IPS-NIHi7 (cell line): ENCODE measurements at regions not wholly inside any gene's neighbourhood (a gene's known extent, or its start where the extent isn't known, plus 50 kb on each side); places are given as distances from the start of the nearest gene placed in this dataset.
"Not testable (repeated sequence)": the region's sequence is repeated elsewhere in the genome, so short reads cannot be mapped to it uniquely, and the experiment has no call there.

Experiments used
- DNase-seq: peaks from one replicate; pipeline ENCODE4 v3.0.0; 2012; ENCODE audit warnings: mixed read lengths; ENCODE audit errors: extremely low spot score

DNA sequence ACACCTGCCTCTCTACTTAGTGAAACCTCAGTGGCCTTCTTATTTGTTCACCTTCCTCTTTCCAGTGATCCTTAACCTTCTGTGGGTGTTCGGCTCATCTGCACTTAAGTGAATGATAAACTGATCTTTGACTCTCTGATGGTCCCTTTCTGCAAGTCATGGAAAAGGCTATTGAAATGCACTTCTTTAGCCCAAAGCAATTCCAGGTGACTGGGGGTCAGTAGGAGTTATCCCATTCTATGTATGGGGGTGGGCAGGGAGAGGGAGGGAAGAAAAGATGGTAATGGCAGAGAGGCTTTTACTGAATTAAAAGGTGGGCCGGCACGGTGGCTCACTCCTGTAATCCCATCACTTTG is 170.8 kb downstream of the RGS9 start:
- no peak for DNase-seq

DNA sequence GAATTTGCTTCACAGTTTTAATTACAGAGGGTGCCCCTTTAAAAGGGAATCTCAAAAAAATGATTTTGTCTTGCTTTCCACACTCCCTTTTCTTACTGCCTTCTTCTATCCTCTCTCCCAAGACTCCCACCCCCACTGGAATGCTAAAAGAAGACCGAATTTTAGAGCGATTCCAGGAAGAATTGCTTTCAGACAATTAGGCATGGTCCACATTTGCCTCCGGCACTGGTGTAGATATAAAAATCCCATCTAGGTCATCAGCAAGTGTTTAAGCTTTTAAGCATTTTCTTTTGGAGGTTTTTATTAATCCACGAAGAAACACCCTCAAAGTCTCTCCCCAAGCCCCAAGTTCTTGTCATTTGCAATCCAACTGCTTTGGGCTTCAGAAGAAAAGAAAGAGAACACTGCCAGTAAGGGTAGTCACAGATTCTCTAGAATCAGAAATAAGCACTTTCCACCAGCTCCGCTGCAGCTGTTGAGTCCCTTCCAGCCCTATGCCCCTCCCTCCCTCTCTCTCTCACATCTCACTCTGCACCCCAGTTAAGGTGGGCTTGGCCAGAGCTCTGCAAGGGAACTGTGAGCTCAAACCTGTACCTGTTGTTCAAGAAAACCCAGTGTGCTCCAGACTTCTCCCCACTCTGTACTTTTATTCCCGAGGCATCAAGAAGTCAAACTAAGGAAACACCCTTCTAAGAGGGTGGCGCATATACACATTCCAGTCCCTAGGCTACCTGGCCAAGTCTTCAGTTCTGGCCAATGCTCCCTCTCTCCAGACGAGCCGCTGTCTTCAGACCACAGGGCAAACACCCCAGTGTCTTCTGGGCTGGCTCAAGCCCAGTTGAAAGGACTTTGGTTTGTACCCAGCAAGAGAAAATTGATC is 170.2 kb downstream of the RGS9 start:
- no peak for DNase-seq

DNA sequence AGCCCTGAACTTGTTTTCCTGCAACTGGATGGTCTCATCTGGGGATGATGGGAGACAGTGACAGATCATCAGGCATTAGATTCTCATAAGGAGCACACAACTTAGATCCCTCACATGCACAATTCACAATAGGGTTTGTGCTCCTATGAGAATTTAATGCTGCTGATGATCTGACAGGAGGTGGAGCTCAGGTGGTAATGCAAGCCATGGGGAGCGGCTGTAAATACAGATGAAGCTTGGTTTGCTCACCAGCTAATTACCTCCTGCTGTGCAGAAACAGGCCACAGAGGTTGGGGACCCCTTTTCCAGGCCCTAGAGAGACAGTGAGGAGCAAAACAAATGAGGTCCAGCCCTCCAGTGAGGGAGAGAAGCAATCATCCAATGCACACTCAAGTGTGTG is 168.6 kb downstream of the RGS9 start:
- DNase-seq: no peak

DNA sequence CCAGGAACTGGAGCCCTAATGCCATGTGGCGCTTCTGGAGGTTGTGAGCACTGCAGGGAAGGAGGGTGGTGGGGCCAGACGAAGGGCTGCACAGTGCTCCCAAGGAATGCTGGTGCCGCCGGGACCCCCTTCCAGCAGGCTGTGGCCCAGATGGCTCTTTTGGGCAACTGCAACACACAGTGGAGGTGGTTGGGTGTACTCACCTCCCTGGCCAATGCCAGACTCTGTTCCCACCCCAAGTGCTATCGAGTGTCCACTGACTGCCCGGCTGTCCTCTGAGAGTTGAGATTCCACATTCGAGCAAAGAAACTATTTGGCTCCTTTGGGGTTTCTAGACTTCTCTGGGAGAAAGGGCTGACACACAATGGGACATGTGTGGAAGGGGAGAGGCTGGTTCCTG is 167.9 kb downstream of the RGS9 start:
- no peak for DNase-seq

DNA sequence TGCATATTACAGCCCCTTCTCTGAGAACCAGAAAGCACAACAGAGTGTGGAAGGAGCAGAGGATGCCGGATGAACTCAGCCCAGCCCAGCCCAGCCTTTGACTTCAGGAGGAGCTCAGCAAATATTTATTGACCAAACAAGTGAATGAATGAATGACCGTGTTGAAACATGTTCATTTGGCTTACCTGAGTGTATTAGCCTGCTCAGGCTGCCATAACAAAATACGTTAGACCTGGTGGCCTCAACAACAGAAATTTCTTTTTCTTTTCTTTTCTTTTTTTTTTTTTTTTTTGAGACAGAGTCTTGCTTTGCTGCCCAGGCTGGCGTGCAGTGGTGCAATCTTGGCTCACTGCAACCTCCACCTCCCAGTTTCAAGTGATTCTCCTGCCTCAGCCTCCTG is 164.7 kb downstream of the RGS9 start:
- not testable (repeated sequence) for DNase-seq

DNA sequence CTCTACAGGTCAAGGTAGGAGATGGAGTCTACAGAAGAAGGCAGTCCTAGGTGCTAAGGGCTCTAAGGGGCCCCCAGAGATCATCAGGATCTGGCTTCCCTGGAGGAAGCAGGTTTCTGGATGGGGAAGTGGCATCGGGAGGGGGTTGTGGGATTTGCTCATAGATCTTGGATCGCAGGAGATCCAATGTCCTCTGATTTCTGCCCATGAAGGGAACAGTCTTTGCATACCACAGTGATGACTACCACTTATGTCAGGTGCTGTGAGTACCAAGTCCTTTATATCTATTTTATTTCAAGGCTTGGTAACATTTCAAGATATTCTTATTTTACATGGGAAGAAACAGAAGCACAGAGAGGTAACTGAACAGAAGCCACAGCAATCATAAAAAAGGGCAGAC is 164.0 kb downstream of the RGS9 start:
- DNase-seq: no peak

DNA sequence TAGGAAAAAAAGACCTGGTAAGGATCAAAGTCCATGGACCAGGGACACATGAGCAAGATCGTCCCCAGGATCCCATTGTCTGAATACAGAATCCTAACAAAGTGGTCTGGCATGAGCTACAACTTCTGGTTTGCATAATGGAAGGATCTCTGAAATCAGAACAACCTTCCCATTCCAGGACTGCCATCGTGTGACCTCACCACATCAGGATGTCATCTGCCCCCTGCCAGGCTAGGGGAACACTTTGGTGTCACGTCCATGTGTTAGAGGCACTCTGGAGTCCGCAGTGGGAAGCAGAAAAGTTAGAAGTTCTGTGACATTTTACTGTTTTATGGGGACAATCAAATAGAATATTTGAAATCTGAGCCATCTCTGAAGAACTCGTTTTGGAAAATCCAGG is 160.7 kb downstream of the RGS9 start:
- DNase-seq: no peak

DNA sequence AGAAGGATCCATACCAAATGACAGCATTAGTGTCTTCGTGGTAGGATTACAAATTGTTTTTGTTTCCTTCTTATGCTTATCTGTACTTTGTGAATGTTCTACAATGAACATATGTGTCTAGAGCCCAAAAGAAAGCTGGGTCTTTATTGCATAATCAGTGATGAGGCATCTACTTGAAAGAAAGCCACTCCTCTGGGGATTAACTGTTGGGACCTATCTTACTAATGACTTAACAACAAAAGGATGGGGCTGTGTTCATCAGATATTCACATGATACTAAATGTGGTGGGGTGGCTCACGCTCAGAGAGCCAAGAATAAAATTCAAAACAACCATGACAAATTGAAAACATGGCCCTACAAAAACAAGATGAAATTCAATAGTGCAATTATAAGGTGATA is 160.2 kb downstream of the RGS9 start:
- no peak for DNase-seq

DNA sequence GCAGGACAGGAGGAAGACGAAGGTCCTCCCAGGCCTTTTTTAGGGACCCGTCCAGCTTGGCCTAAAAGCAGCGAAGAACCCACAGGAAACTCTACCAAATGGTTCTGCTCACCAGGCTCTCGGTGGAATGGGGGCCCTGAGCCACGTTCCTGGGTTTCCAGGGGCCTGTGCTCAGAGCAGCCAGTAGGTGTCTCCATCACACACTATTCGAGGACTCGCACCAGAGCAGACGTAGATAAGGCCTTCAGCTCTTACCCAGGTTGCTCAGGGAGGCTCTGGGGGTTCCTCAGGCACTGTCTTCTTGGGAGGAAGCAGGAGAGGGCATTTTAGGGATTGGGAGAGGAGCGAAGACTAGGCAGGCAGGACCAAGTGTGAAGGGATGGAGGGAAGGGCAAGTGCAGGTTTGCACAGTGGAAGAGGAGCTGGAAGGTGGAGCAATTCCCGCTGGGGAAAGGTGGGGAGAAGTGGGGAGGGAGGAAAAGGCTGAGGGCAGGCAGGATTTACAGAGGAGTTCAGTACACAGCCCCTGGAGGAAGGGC is 157.1 kb downstream of the RGS9 start:
- DNase-seq: peak; percentile 90

GRCh38 chr17:65293584-65294180 is 156.5 kb downstream of the RGS9 start:
- DNase-seq: no peak

DNA sequence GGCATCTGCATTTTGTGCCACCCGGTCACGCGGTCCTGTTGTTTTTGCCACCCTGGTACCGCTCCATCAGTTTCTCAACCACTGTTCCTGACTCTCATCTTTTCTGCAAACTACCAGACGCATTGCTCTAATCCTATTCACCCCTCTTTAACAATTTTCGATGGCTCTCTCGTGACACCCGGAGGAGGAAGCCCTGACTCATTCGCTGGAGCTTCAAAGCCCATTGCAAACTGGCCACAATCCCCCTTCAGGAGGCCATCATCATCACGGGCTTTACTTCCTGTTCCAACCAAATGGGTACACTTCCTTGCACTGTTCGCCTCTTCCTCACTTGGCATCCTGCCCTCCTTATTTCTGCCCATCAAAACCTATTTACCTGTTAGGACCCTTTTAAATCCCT is 155.3 kb downstream of the RGS9 start:
- DNase-seq: no peak

- DNase-seq: not testable (repeated sequence)
Observed at GRCh38 chr17:65291301-65291700, 154.1 kb downstream of the RGS9 start.

DNA sequence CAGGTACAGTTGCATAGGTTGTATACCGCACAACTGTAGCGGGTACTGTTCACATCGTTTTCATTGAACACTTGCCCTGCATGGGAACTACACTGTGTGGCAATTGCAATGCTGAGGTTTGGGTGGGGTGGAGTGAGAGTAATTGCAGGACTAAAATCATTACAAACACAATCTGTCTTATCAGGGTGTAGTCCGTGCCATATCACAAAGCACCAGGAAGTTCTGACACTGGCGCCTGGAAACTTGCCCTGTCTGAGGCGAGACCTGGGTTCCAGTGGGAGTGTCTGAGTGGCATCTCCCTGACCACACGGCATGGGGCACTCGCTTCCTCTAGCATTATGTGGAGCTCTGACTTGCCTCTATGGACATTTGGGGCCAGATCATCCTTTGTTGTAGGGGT is 153.4 kb downstream of the RGS9 start:
- DNase-seq: no peak

DNA sequence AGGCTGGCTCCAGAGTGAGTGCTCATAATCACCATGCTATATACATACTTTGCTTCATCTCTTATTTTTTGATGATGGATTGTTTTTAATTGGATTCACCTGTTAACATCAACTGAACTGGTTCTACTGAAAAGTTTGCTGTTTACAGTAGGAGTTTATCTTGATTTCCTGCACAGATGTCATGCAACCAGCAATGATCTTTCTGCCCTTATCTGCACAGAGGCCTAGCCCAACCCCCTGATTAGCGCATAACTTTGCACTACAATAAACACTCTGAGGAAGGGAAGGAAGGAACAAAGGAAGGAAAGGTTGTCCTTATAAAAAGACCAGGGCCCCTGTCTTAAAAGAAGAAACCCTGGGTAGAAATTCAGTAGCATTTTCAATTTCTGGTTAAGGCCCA is 152.9 kb downstream of the RGS9 start:
- DNase-seq: no peak

DNA sequence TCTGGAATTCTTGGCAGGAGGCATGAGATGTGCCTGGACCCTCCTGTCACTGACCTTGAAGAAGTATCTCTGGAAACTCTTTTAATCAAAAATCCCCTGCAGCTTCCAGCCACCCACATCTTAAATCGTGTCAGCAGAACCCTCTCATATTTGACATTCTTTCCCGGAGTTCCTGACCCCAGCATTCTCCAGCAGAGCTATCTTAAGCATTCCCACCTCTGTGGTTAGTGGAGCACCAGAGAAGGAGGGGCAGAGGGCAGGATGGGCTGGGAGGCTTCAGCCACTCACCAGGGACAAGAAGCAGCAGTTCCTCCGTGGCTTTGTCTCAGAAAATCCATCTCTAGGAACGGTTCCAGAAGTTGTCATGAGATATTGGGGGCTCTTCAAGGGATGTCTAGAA is 149.9 kb downstream of the RGS9 start:
- DNase-seq: no peak

DNA sequence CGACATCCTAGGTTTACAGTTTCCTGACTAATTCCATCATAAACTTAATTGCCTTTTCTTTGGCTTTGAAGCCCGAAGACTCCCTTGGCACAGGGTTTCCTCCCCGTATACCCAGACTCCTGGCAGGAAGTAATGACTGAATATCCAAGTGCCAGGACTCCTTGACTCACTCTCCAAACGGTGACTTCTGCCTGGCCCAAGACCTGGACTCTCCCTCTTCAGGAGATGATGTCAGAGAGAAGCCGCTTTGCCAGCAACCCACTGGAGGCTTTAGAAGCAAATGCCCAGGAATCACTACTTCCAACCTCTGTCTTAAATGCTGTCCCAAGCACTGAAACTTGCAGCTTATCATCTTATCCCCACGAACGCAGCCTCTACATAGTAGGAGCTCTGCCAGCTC is 146.5 kb downstream of the RGS9 start:
- no peak for DNase-seq

DNA sequence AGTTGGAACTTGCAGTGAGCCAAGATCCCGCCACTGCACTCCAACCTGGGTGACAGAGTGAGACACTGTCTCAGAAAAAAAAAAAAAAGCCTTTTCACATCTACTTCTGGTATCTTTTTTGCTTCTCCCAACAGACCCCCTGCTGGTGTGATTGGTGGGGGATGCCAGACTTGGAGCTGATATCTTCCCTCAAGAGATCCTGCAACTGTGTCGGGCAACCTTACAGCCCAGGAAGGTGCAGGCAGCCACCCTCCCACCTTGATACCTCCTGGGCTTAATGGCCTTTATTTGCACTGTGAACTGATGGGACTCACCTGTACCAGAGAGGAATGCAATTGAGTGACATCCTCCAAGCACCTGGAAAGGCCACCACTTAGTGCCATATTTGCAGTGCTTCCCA is 142.3 kb downstream of the RGS9 start:
- DNase-seq: no peak

DNA sequence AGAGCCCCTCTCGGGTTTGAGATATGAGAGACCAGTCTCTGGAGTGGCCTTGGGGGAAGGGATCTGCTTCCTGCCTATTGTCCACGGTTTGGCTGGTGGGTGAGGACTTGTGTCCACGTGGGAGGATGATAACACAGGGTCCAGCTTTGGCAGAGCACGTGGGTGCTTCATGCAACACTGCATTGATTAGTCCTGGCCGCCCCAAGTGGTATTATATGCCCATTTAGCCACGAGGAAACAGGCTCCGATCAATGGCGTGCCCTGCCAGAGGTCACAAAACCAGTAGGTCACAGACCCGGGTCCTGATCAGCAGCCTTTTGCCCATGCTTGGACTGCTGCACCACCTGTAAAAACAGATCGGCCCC is 141.6 kb downstream of the RGS9 start:
- no peak for DNase-seq

- DNase-seq: peak; percentile 93
Observed at GRCh38 chr17:65278050-65278819, 141.1 kb downstream of the RGS9 start.

- DNase-seq: no peak
Observed at GRCh38 chr17:65277576-65277975, 140.4 kb downstream of the RGS9 start.
